Fibroblast of the aortic adventitia (primary cell): ENCODE measurements at regions not wholly inside any gene's neighbourhood (a gene's known extent, or its start where the extent isn't known, plus 50 kb on each side); places are given as distances from the start of the nearest gene placed in this dataset. TPM values are rescaled to one million over a fixed set of nuclear protein-coding genes. Genes with fewer than 3 reads are reported as not detected.

Experiments
- DNase-seq: peaks from one replicate; pipeline ENCODE4 v3.0.0-alpha.2; 2010; ENCODE audit warnings: low read depth
- H3K4me3 ChIP-seq: 2 replicates; pipeline ENCODE4 v1.5.1; 2011; ENCODE audit warnings: low read depth, mild to moderate bottlenecking, control low read depth, low read length, moderate library complexity
- small RNA-seq: library from RNA; depleted of rRNA; stranded (forward); fragments of <200 nt; gene quantifications from one replicate; pipeline ENCODE3, GENCODE V24; 2012
- TF ChIP-seq, protein P1 (sequence below): IDR thresholded peaks from 2 replicates; pipeline ENCODE4 v1.5.1; 2011; ENCODE audit warnings: mild to moderate bottlenecking, low read length, control low read depth, inconsistent platforms; ENCODE audit not compliant: insufficient read depth

DNA sequence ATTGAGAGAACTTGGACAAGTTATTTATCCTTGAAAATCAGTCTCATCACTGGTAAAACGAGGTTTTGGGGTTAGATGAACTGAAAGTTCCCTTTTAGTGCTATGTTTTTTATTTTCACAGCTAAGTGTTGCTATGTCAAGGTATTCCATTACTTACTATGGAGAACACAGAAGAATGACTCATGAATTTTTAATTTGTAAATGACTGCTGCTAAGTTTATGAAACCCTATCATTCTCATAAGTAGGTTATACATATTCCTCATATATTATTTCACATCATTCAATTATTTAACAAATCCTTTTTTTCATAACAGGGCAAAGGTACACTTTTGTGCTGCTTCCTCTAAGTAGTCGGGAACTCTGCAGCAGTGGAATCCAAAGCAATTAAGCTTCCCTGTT, 52.2 kb upstream of the ATP1A1 start:
- TF ChIP-seq, protein P1, sequence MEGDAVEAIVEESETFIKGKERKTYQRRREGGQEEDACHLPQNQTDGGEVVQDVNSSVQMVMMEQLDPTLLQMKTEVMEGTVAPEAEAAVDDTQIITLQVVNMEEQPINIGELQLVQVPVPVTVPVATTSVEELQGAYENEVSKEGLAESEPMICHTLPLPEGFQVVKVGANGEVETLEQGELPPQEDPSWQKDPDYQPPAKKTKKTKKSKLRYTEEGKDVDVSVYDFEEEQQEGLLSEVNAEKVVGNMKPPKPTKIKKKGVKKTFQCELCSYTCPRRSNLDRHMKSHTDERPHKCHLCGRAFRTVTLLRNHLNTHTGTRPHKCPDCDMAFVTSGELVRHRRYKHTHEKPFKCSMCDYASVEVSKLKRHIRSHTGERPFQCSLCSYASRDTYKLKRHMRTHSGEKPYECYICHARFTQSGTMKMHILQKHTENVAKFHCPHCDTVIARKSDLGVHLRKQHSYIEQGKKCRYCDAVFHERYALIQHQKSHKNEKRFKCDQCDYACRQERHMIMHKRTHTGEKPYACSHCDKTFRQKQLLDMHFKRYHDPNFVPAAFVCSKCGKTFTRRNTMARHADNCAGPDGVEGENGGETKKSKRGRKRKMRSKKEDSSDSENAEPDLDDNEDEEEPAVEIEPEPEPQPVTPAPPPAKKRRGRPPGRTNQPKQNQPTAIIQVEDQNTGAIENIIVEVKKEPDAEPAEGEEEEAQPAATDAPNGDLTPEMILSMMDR: no peak
- H3K4me3 ChIP-seq: no peak overlapping the region
- no peak for DNase-seq

GRCh38 chr1:116321766-116322175, 51.3 kb upstream of the ATP1A1 start:
- TF ChIP-seq, protein P1: no peak
- no peak for DNase-seq
- H3K4me3 ChIP-seq: no peak overlapping the region

- TF ChIP-seq, protein P1: no peak
- no peak for DNase-seq
- H3K4me3 ChIP-seq: no peak overlapping the region
These were observed 50.2 kb upstream of the ATP1A1 start for GRCh38 chr1:116322752-116323405.

Small RNA genes in the stretch of these regions (small RNA-seq; reads per million reads assigned to genes)
- gene RF00012: not detected
